ENCODE measurements at regions not wholly inside any gene's neighbourhood (a gene's known extent, or its start where the extent isn't known, plus 50 kb on each side); places are given as distances from the start of the nearest gene placed in this dataset.
"Not testable (repeated sequence)": the region's sequence is repeated elsewhere in the genome, so short reads cannot be mapped to it uniquely, and the experiment has no call there.

DNA sequence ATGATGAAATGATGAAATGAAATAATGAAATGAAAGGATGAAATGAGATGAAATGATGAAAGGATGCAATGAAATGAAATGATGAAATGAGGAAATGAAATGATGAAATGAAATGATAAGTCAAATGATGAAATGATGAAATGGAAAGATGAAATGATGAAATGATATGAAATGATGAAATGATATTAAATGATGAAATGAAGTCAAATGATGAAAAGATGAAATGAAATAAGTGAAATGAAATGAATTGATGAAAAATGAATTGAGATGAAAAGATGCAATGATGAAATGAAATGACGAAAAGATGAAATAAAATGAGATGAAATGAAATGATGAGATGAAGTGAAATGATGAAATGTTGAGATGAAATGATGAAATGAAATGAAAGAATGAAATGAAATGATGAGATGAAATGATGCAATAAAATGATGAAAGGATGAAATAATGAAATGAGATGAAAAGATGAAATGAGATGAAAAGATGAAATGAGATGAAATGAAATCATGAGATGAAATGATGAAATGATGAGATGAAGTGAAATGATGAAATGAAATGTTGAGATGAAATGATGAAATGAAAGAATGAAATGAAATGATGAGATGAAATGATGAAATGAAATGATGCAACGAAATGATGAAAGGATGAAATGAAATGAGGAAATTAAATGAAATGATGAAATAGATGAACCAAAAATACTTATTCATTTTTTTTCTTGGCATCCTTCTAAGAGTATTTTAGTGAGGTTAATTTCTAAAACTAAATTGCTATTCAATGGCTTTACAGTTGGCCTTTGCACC lies 139.8 kb upstream of the ERV3-1 start:
- DNase-seq (ENCODE audit: low read depth in 1 of 2, low spot score in 1 of 2) = not testable (repeated sequence)

DNA sequence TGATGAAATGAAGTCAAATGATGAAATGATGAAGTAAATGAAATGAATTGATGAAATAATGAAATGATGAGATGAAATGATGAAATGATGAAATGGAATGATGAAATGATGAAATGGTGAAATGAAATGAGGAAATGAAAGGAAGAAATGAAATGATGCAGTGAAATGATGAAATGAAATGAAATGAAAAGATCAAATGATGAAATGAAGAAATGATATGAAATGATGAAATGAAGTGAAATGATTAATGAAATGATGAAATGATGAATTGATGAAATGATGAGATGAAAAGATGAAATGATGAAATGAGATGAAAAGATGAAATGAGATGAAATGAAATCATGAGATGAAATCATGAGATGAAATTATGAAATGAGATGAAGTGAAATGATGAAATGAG lies 139.2 kb upstream of the ERV3-1 start:
- DNase-seq (ENCODE audit: low read depth in 1 of 2, low spot score in 1 of 2) = not testable (repeated sequence)

DNA sequence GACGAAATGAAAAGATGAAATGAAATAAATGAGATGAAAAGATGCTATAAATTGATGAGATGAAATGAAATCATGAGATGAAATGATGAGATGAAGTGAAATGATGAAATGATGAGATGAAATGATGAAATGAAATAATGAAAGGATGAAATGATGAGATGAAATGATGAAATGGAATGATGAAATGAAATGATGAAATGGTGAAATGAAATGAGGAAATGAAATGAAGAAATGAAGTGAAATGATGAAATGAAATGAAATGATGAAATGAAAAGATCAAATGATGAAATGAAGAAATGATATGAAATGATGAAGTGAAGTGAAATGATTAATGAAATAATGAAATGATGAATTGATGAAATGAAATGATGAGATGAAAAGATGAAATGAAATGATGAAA lies 138.5 kb upstream of the ERV3-1 start:
- DNase-seq (ENCODE audit: low read depth in 1 of 2, low spot score in 1 of 2) = not testable (repeated sequence)

DNA sequence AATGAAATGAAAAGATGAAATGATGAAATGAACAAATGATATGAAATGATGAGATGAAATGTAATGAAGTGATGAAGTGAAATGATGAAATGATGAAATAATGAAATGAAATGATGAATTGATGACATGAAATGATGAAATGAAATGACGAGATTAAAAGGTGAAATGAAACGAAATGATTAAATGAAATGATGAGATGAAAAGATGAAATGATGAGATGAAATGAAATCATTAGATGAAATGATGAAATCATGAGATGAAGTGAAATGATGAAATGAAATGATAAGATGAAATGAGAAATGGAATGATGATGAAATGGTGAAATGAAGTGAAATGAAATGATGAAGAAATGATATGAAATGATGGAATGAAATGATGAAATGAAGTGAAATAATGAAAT lies 138.1 kb upstream of the ERV3-1 start:
- not testable (repeated sequence) for DNase-seq (ENCODE audit: low read depth in 1 of 2, low spot score in 1 of 2)

DNA sequence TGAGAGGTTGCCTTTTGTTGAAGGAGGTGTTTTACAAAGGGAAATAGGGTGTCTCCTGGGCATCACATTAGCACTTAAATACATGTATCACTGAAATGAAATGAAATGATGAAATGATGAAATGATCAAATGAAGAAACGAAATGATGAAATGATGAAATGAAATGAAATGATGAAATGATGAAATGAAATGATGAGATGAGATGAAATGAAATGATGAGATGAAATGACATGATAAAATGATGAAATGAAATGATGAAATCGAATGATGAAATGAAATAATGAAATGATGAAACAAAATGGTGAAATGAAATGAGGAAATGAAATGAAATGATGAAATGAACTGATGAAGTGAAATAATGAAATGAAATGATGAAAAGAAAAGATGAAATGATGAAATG lies 137.6 kb upstream of the ERV3-1 start:
- DNase-seq (ENCODE audit: low read depth in 1 of 2, low spot score in 1 of 2) = not testable (repeated sequence)

DNA sequence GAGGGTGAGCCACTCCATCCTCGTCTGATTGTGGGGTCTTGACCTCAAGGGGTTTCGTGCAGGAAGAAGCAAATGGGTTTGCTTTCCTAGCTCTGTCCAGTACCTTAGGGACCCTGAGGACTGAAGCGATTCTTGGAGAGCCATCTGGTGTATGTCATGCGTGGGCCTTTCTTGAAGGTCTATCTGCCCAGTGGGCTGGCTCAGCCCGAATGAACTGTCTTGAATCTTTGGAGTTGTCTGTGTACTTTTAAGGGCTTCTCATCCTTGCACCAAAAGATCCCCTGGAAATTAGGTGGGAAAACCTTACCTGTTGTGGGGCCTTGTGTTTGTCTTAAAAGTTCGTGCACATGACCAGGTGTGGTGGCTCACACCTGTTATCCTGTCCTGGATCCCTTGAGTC lies 135.4 kb upstream of the ERV3-1 start:
- not testable (repeated sequence) for DNase-seq (ENCODE audit: low read depth in 1 of 2, low spot score in 1 of 2)

DNA sequence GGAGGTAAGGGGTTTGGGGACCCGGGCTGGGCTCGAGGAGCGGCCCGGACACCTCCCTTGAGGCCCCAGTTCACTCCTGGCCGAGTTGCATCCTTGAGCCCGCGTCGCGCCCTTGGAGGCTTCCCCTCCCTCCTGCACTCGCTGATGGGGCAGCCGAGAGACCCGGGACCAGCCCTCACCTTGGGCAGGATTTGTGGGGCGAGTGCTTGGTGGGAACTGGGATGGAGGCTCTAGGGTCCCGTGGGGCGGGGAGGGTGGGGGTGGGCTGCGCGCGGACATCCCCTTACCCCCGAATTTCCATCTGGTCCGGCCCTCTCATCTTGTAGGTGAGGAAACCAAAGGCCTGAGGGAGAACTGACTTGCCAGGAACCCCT lies 134.9 kb upstream of the ERV3-1 start:
- not testable (repeated sequence) for DNase-seq (ENCODE audit: low read depth in 1 of 2, low spot score in 1 of 2)

DNA sequence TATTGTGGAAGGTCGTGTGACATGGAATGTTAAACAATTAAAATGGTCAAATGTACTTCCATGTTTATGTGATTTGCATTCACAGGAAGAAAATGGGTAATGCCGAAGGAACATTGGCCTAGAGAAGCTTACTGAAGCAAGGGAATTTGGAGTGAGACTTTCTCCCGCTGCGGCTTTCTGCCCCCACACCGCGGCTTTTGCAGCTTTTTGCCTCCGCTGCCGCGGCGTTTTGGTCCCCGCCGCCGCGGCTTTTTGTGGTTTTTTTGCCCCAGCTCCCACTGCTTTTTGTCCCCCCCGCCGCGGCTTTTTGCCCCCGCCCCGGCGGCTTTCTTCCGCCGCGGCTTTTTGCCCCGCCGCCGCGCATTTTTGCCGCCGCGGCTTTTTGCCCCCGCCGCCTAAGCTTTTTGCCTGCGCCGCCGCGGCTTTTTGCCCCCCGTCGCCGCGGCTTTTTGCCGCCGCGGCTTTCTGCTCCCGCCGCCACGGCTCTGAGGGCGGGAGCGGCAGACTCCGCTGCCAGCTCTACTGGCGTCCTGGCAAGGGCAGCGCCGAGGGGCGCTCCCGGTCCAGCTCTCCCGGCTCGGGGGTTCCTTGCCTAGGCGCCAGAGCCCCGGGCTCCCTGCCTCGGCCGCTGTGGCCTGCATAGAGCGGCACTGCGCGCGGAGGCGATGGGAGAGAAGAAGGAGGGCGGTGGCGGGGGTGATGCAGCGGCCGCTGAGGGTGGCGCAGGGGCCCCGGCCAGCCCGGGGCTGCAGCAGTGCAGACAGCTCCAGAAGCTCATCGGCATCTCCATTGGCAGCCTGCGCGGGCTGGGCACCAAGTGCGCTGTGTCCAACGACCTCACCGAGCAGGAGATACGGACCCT lies 134.3 kb upstream of the ERV3-1 start:
- DNase-seq (ENCODE audit: low read depth in 1 of 2, low spot score in 1 of 2) = not testable (repeated sequence)

DNA sequence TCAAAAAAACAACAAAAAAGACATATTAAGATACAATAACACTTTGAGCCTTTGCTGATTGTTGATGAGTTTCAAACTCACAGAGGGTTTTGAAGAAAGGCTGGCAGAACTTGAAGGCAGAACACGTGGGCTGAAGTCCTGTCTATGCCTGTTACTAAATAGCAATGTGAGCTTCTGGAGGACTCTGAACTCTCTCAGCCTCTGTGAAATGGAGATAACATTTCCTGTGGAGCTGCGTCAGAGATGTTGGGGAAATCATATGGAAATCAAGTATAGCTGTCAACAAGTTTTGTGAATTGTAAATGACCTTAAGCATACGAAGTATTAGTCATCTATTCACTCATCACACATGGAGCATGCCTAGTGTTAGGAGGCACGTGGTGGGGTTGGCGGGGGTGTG lies 130.4 kb upstream of the ERV3-1 start:
- not testable (repeated sequence) for DNase-seq (ENCODE audit: low read depth in 1 of 2, low spot score in 1 of 2)

DNA sequence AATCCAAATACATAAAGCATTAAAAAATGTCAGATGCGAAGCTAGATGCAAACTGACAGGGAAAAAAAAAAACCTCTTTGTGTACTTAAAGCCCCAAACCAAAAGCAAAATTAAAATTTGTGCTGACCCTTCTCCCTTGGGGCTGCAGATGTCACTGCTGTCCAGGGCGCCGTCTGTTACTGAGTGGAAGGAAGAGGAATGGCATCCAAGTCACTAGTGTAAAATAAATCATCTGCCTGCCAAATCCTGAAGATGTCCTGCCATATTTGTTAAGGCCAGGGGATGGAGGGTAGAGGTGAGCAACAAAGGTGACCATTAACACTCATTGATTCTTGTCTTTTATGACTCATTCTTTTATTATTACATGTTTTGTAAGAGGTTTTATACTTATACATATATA lies 126.6 kb upstream of the ERV3-1 start:
- DNase-seq (ENCODE audit: low read depth in 1 of 2, low spot score in 1 of 2) = not testable (repeated sequence)

DNA sequence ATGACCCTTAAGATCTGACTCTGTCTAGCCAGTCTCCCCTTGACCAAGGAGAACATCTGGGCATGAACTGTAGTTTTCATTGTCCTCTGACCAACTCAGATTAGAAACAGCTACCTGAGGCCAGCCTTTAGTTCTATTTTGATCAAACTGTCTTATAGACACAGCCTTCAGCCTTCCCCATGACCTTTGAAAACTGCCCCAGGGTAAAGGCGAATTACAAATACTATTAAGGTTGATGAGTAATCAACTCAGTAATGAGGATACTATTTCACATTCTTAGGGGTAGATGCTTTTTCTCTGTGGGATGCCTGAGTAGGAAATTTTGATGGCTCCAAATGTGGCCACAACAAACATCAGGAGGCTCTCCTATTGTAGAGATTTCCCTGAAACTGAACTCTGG lies 125.8 kb upstream of the ERV3-1 start:
- not testable (repeated sequence) for DNase-seq (ENCODE audit: low read depth in 1 of 2, low spot score in 1 of 2)

DNA sequence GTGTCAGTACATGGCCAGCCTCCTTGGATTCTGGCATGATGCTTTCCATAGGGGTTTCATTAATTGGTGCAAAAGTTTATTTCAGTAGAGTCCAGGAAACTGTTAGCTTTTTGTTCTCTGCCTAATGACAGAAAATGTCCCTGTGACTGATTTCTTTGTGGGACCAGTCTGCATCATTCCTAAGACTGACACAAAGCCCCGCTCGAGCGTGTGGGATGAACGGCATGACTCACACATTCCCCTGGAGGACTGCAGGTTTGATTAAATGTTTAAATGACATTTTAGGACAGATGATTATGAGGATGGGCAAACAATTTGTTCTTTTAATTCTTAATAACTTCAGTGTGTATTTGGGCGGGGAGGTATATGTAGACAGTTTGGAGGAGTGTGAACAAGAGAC lies 120.9 kb upstream of the ERV3-1 start:
- DNase-seq (ENCODE audit: low read depth in 1 of 2, low spot score in 1 of 2) = not testable (repeated sequence)

DNA sequence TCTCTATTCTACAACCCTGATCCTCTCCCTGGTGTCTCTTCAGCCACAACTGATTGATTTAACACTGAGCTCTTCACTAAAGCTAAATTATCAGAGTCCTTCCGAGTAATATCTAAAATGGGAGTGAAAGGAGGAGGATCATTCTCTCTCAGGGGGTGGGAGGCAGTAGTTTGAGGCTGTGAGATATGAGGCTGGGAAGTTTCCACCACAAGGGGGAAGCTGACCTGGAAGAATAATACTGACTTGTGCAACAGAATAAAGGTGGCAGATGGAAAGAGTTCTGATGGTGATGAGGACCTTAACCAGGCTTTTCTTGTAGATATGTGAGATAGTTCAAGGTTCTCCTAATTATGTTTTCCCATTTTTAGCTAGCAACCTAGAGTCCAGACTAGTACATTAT lies 118.1 kb upstream of the ERV3-1 start:
- not testable (repeated sequence) for DNase-seq (ENCODE audit: low read depth in 1 of 2, low spot score in 1 of 2)

DNA sequence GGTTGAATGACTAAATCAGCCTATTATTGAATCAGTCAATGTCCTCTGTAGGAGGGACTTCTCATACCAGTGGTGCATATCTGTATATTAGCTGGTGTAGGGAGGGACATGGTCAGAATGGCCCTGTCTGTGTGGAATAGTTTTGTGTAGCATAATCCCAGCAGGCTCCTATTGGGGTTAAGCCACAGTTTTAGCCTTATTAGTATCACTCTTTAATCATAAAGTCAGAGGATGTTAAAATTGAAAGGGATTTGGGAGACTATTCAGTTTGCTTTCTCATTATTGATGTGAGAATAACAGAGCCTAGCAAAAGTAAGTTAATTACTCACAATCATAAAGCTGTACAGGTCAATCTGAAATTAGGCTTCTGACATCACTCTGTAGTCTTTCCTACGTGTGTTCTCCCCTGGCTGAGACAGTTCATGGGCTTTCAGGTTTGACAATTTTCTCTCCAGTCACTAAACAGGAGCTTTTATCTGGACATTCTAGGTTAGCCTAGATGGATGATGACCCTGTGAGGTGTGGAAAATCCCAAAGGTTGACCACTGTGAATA lies 99.2 kb upstream of the ERV3-1 start:
- not testable (repeated sequence) for DNase-seq (ENCODE audit: low read depth in 1 of 2, low spot score in 1 of 2)

DNA sequence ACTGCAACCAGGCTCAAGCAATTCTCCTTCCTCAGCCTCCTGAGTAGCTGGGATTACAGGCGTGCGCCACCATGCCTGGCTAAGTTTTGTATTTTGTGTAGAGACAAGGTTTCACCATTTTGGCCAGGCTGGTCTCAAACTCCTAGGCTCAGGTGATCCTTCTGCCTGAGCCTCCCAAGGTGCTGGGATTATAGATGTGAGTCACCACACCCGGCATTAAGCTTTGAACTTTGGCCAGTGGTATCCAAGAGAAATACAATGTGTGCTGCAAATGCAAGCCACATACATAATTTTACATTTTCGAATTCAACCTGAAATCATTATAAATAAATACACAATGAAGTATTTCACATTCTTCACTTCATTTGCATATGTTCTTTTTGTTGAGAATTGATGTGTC lies 94.0 kb upstream of the ERV3-1 start:
- DNase-seq (ENCODE audit: low read depth in 1 of 2, low spot score in 1 of 2) = not testable (repeated sequence)

DNA sequence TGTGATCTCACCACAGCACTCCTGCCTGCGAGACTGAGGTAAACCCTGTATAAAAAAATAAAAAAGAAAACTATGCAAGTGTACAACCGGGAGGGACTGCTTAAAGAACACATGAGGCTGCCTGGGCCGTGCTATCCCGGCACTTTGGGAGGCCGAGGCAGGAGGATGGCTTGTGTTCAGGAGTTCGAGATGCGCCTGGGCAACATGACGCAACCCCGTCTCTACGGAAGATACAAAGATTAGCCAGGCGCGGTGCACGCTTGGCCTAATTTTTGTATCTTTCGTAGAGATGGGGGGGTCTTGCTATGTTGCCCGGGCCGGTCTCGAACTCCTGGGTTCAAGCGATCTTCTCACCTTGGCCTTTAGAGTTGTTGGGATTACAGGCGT lies 75.2 kb upstream of the ERV3-1 start:
- DNase-seq (ENCODE audit: low read depth in 1 of 2, low spot score in 1 of 2) = not testable (repeated sequence)

DNA sequence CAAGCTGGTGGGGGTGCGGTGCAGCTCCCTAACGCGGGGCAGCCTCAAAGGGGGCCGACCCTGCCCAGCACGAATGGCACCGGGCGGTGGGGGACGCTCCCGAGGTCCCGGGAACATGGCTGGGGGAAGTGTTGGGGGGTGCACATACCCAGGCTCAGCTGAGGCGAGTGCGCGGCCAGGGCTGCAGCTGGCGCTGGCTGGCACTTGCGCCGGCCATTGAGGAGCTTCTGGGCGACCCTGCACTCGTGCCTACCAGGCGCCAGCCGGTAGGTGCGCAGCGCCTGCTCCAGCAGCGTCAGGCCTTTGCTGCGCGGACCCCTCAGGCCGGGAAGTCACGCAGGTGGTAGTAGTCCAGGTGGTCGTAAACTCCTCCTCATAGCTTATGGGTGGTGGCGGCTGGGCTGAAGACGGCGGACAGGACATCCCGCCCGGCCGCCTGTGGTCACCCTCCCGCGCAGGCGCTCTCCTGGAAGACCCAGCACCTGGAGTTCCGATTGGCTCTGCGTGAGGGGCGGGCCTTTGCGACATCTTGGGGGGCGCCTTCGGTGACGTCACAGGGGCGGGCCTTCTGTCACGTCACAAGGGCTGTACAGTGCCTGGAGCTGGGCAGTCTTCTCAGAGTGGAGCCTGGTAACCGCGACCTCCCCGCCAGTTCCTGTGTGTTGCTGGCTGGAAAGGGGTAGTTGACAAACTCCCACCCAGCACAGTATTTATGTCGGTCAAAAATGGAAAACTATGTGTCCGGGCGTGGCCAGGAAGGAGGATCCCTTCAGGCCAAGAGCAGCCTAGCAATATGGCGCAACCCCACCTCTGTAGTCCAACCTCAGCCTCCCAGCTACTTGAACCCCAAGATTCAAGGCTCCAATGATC lies 74.5 kb upstream of the ERV3-1 start:
- DNase-seq (ENCODE audit: low read depth in 1 of 2, low spot score in 1 of 2) = peak; percentile 78 to 81

DNA sequence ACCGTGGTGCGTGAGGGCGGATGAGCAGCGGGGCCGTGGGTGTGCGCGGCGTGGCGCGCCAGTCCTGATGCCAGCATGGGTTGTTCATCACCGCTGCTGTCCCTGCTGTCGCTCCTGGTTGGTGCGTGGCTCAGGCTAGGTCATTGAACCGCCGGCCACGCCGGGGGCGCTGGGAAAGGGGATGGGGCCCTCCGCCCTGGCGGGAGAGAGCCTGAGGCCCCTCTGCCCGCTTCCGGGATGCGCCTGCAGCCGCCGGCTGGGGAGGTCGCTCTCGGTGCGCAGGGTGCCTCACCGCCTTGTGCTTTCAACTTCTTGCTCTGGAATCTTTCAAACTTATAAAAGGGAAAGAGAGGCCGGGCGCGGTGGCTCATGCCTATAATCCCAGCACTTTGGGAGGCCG lies 68.5 kb upstream of the ERV3-1 start:
- DNase-seq (ENCODE audit: low read depth in 1 of 2, low spot score in 1 of 2) = not testable (repeated sequence)

DNA sequence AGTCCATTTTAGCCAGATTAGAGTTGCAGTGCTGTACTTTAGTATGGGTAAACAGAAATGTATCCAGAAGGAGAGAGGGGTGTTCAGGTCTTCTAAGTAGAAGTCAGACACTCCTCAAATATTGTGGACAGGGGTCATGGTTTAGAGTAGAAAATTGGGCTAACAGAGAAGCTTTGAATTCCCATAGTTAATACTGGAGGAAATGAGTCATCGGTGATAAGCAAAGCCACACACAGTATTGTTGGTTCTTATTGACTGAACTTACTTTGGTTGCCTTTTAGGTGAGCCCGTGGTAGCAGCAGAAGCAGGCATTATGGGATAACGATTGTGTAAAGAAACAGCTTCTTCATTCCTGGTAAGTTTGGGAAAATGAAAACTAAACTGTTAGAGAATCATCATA lies 66.7 kb upstream of the ERV3-1 start:
- not testable (repeated sequence) for DNase-seq (ENCODE audit: low read depth in 1 of 2, low spot score in 1 of 2)

DNA sequence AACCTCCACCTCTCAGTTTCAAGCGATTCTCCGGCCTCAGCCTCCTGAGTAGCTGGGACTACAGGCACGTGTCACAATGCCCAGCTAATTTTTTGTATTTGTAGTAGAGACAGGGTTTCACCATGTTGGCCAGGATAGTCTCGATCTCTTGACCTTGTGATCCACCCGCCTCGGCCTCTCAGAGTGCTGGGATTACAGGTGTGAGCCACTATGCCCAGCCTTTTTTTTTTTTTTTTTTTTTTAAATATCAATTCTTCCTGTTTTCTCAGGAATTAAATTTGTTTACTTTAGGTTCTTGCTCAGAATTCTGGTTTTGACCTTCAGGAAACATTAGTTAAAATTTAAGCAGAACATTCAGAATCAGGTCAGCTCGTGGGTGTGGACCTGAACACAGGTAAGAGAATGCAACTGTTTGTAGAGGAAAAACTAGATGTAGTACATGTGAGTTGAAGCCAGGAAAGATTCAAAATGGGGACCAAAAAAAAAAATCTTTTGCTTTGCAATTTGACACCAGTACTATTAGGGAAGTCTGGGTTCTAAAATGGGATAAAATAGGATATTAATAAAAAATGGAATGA lies 65.5 kb upstream of the ERV3-1 start:
- DNase-seq (ENCODE audit: low read depth in 1 of 2, low spot score in 1 of 2) = not testable (repeated sequence)

DNA sequence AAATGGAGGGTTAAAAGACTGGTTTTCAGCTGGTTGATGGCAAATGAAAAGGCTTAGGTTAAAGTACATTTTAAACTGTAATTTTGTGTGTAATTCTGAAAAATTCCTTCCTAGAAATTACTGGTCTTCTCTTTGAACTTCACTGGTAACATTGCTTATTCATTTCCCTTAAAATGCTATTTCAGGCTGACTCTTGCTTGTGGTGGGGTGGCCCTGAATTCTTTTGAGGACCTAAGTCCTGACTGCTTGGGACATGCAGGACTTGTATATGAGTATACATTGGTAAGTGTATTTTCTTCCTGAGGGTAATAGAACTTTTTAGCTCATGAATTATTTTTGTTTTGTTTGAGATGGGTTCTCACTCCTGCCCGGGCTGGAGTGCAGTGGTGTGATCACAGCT lies 63.0 kb upstream of the ERV3-1 start:
- not testable (repeated sequence) for DNase-seq (ENCODE audit: low read depth in 1 of 2, low spot score in 1 of 2)

All from stimulated activated CD4-positive, alpha-beta T cell treated with anti-CD3 and anti-CD28 coated beads, Interleukin-15, amount 100 ng/mL, for 1 hour (primary cell).